Skin of body (tissue), 1 donor: ENCODE measurements at regions not wholly inside any gene's neighbourhood (a gene's known extent, or its start where the extent isn't known, plus 50 kb on each side); places are given as distances from the start of the nearest gene placed in this dataset.
"Not testable (repeated sequence)": the region's sequence is repeated elsewhere in the genome, so short reads cannot be mapped to it uniquely, and the experiment has no call there.

Experiments
- DNase-seq: peaks from one replicate; lab custom pipeline; 2025; lab: John Stamatoyannopoulos, UW

DNA sequence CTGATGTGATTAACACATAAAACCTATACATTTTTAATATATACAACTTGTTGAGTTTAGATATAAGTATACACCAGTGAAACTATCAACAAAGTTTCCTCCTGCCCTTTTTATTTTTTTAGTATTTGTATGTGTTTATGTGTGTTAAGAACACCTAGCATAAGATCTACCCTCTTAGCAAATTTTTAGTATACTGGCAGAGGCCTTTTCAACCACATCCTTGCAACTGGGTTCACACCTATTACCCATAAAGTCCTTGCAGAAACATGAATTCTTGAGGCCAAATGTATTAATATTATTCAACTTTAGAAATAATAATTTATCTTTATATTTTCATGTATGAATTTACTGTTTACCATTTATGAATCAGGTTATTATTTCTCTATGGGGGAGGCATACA, 119.7 kb upstream of the CRIM1 start:
- no peak for DNase-seq

DNA sequence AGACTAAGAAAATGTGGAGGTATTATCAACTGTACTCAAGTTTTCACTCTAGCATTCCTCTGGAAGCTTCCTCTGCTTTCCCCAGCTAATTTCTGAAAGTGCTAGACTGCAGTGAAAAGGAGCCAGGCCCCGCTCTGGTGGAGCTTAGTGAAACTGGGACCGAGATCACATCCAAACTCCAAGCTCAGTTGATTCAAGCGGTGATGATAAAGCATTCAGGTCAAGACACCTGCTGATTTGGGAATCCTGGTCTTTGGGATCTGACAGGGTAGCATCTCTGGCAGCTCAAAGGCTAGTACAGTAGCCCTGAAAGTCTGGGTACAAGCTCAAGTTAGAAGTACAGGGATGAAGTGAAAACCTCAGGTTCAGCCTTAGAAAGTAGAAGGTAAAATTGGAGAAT, 120.2 kb upstream of the CRIM1 start:
- no peak for DNase-seq

DNA sequence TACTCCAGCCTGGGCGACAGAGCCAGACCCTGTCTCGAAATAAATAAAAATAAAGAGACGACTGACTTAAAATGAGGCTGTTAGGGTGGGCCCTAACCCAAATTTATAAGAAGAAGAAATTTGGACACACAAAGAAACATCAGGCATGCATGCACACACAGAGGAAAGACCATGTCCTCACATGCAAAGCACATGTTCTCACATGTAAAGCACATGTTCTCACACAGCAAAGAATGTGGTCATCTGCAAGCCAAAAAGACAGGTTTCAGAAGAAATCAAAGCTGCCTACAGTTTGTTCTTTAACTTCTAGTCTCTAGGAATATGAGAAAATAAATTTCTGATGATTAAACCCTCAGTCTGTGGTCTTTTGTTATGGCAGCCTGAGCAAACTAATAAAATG, 132.3 kb upstream of the CRIM1 start:
- peak; percentile 17 for DNase-seq

GRCh38 chr2:36222485-36222884, 133.1 kb upstream of the CRIM1 start:
- DNase-seq = no peak

DNA sequence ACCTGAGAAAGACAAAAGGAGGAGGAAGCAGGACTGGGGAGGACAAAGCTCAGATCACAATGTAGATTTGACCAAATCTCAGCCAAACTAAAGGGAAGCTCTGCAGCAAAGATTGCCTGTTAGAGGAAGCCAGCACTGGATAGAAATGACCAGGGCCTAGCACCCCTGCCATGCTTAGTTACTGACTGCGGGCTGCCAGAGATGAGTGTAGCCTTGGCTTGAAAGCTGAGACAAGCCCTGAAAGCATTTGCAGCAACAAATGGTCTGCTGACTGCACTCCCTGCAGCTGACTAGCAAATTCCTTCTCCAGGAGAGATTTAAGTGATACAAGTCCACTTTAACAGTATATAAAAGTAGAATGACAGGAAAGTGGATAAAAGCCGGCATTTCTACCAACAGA, 140.9 kb upstream of the CRIM1 start:
- no peak for DNase-seq

DNA sequence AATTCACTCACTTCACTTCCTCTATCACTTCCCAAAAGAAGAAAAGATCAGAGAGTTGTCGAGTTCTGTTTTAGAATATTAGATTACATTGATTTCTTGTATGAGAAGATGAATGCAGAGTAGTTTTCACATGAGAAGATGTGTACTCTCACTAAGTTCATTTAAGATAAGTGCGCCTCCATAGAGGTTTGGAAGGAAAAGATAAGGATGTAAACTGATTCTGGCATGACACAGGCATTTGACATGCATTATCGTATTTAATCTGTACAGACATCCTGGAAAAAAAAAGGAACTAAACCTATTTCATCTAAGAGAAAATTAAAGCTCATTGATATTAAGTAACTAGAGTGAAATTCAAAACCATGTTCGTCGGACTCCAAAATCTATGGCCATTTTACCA, 152.2 kb upstream of the CRIM1 start:
- no peak for DNase-seq

GRCh38 chr2:36197181-36197971, 158.2 kb upstream of the CRIM1 start:
- no peak for DNase-seq

DNA sequence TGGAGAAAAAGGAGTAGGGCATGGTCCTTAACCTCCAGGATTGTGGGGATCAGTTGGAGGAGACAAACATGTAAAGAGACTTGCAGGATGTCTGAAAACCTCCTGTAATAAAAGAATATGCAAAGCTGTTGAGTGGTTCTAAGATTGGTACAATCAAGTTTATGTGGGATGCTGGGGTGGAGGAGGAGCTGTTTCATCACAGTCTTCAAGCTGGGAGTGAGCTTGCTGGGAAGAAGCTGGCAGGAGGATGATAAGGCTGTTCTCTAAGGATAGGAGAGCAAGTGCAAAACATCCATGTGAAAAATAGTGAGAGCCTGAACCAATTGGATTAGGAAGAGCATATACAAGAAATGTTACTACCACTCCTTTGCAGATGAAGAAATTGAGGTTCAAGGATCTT, 161.9 kb upstream of the CRIM1 start:
- DNase-seq = no peak

GRCh38 chr2:36192983-36193382, 162.6 kb upstream of the CRIM1 start:
- DNase-seq = no peak

DNA sequence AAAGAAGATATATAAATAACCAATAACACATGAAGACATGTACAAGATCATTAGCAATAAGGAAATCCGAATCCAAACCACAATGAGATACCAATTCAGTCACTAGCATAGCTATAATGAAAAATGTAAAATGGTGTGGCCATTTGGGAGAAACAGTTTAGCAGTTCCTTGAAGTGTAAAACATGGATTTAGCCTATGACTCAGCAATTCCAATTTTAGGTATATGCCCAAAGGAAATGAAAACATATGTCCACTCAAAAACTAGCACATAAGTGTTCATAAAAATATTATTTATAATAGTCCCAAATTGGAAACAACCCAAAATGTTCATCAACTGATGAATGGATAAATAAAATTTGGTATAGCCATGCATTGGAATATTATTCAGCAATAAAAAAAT, 165.5 kb upstream of the CRIM1 start:
- no peak for DNase-seq

GRCh38 chr2:36185624-36186023, 170.0 kb upstream of the CRIM1 start:
- no peak for DNase-seq

DNA sequence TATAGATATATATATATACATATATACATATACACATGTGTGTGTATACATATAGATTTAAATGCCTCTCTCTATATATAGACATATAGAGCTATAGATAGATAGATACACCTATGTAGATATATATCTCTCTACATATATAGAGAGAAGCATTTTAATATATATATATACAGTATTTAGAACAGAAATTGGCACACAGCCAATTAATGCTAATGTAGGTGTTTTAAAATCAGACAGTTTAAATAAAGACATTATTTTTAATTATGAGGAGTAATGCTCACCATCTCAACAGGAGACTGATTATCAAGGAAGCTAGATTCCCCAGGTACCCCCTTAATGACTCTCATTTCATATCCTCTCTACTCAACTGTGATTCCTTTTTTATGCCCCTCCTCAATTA, 170.7 kb upstream of the CRIM1 start:
- DNase-seq = no peak

- DNase-seq = not testable (repeated sequence)
These were observed 174.6 kb upstream of the CRIM1 start for GRCh38 chr2:36180789-36181482.

DNA sequence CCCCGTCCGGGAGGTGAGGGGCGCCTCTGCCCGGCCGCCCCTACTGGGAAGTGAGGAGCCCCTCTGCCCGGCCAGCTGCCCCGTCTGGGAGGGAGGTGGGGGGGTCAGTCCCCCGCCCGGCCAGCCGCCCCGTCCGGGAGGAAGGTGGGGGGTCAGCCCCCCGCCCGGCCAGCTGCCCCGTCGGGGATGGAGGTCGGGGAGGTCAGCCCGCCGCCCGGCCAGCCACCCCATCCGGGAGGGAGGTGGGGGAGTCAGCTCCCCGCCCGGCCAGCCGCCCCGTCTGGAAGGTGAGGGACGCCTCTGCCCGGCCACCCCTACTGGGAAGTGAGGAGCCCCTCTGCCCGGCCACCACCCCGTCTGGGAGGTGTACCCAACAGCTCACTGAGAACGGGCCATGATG, 175.3 kb upstream of the CRIM1 start:
- DNase-seq = not testable (repeated sequence)

- not testable (repeated sequence) for DNase-seq
These were observed 175.8 kb upstream of the CRIM1 start for GRCh38 chr2:36179668-36180269.

- DNase-seq = no peak
These were observed 177.2 kb upstream of the CRIM1 start for GRCh38 chr2:36178384-36178783.

- DNase-seq = no peak
These were observed 178.3 kb upstream of the CRIM1 start for GRCh38 chr2:36177282-36177681.

DNA sequence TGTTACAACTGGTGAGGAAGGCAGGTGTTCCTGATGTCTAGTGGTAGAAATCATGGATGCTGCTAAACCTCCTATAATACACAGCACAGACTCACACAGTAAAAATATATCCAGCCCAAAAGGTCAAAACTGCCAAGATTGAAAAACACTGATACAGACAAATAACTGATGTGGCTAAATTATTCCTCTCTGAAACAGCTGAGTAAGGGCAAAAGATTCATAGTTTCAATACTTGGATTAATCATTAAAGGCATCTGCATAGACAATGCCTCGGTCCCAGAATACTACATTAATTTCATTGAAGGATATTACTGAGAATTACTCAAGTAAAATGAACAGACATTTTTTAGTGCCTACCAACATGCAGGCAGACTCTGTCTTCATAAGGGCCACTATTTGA, 180.7 kb upstream of the CRIM1 start:
- DNase-seq = no peak

DNA sequence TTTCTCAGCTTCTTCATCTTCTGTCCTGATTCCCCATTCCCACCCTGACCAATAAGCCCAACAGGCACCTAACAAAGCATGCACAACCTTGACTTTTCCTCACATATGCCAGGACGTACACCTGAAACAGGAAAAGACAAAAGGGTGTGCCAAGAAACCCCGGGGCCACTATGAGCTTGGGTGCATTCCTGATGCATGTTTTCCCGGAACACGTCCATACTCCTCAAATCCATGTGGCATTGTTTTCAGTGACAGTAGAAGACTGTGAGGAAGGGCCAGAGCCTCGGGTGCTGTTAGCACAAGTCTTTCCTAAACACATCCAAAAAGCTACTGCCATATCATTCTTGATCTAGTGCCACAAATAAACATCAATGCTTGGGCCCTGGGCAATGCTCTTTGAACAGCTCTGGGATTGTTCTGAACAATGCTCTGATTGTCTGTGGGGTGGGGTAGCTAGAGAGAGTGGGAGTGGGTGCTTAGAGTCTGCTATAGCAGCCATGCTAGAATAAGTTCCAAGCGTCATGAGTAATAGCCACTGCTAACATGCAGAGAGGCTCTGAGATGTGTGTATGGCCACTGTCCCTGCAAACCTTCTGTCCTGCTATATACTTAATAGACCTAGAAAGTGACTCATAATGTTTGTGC, 181.7 kb upstream of the CRIM1 start:
- DNase-seq = peak; percentile 31

DNA sequence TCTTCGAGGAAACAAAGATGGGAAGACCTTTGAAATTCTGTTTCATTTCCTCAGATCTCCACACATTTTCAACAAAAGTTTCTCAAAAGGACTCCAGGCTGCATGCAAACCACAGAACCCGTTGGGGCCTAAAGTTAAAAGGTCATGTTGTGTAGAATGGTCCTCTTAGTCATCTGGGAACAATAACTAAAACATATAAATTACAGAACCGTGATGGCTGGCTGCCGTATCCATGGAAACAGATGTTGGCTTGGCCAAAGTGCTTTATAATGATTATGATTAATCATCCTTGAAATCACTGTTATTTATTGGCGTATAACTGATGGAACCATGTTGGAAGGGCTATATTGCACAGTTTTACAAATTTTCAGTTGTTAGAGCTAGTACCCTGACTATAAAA, 182.8 kb upstream of the CRIM1 start:
- no peak for DNase-seq

GRCh38 chr2:36170805-36171204, 184.8 kb upstream of the CRIM1 start:
- DNase-seq = no peak

DNA sequence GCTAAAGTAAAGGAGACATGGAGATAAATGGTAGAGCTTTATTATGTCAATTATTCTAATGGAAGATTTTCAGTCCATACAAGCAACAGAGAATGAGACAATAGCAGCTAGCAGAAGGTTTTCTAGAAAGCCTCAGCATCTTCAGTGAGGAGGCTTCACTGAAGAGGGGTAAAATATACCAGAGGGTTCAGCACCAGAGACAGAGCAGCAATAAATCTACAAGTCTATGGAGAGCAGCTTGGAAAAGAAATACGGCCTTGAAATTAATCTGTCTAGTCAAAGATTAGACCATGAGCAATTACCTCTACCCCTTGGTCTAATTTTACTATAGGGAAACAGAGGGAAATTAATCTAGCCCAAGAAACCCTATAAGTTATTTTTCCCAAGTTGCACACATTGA, 185.7 kb upstream of the CRIM1 start:
- no peak for DNase-seq
